ENCODE measurements at regions not wholly inside any gene's neighbourhood (a gene's known extent, or its start where the extent isn't known, plus 50 kb on each side); places are given as distances from the start of the nearest gene placed in this dataset.

- no peak for TF ChIP-seq CTCF (conservative IDR thresholded peaks at IDR 0.05)
- TF ChIP-seq ZFX (IDR thresholded peaks at IDR 0.05) = no peak
Observed at GRCh38 chrX:42602136-42602535, 175.8 kb downstream of the PPP1R2C start.

Data from C4-2B (cell line).